Liver (tissue), 3 donors: ENCODE measurements at regions not wholly inside any gene's neighbourhood (a gene's known extent, or its start where the extent isn't known, plus 50 kb on each side); places are given as distances from the start of the nearest gene placed in this dataset.

Source experiments
- EGR1 ChIP-seq, 2 donors: IDR thresholded peaks; 2 replicates each; pipeline ENCODE4 v1.6.1; 2016 to 2018; ENCODE audit warnings: antibody characterized with exemption in 2 of 2, low read depth in 2 of 2
- FOXA1 ChIP-seq: IDR thresholded peaks from 2 replicates; pipeline ENCODE4 v1.6.1; 2016; ENCODE audit warnings: antibody characterized with exemption
- GABPA ChIP-seq, 2 donors: IDR thresholded peaks in 1 of 2; conservative IDR thresholded peaks in 1 of 2; 2 replicates each; pipeline ENCODE4 v1.6.1; 2016; ENCODE audit warnings: antibody characterized with exemption in 2 of 2, mild to moderate bottlenecking in 1 of 2, moderate library complexity in 1 of 2
- JUND ChIP-seq, 2 donors: IDR thresholded peaks; 2 replicates each; pipeline ENCODE4 v1.6.1; 2016; ENCODE audit warnings: antibody characterized with exemption in 2 of 2
- NR2F2 ChIP-seq: IDR thresholded peaks from 2 replicates; pipeline ENCODE4 v1.6.1; 2016; ENCODE audit warnings: antibody characterized with exemption
- RAD21 ChIP-seq, 2 donors: IDR thresholded peaks; 2 replicates each; pipeline ENCODE4 v1.6.1; 2016; ENCODE audit warnings: antibody characterized with exemption in 2 of 2, mild to moderate bottlenecking in 2 of 2
- RXRA ChIP-seq, 2 donors: IDR thresholded peaks; 2 replicates each; pipeline ENCODE4 v1.6.1; 2017 to 2018; ENCODE audit warnings: antibody characterized with exemption in 2 of 2, mild to moderate bottlenecking in 1 of 2
- TAF1 ChIP-seq: conservative IDR thresholded peaks from 2 replicates; pipeline ENCODE4 v1.6.1; 2016; ENCODE audit warnings: antibody characterized with exemption, mild to moderate bottlenecking
- YY1 ChIP-seq: IDR thresholded peaks from 2 replicates; pipeline ENCODE4 v1.6.1; 2016; ENCODE audit warnings: antibody characterized with exemption, mild to moderate bottlenecking
- TF ChIP-seq, protein P1 (sequence below): fragments of 150-350 bp; IDR thresholded peaks from 2 replicates; pipeline ENCODE4 v1.5.1; 2017; ENCODE audit warnings: improper control_type of control experiment, low read depth, low read length; ENCODE audit not compliant: missing input control
- TF ChIP-seq, protein P2 (sequence below): IDR thresholded peaks from 2 replicates; pipeline ENCODE4 v1.6.1; 2016; ENCODE audit warnings: antibody characterized with exemption
- TF ChIP-seq, protein P3 (sequence below): IDR thresholded peaks from 2 replicates; pipeline ENCODE4 v1.6.1; 2016; ENCODE audit warnings: antibody characterized with exemption, mild to moderate bottlenecking
- TF ChIP-seq, protein P4 (sequence below): IDR thresholded peaks from 2 replicates; pipeline ENCODE4 v1.6.1; 2016; ENCODE audit warnings: antibody characterized with exemption
- TF ChIP-seq, protein P5 (sequence below): IDR thresholded peaks from 2 replicates; pipeline ENCODE4 v1.6.1; 2016; ENCODE audit warnings: antibody characterized with exemption
- donor health status: healthy.
- donor health status: healthy.

DNA sequence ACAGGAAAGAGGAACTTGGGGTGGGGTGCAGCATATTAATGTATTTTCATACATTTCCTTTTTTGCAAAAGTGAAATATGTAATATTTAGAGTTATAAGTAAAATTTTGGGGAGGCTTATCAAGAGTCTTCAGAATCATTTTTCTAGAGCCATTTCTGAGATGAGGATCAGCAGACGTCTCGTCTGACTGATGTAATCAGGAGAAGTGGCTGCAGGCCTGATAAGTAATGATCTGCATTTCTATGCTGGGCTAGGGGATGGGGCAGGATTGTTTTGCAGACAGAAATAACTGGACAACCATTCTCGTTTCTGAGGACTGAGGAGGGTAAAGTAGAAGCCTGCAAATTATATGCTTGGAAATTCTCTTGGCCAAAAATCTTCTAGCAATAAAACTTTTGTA, 89.2 kb upstream of the ARGLU1 start:
- no peak for TF ChIP-seq TAF1
- TF ChIP-seq, protein P1, sequence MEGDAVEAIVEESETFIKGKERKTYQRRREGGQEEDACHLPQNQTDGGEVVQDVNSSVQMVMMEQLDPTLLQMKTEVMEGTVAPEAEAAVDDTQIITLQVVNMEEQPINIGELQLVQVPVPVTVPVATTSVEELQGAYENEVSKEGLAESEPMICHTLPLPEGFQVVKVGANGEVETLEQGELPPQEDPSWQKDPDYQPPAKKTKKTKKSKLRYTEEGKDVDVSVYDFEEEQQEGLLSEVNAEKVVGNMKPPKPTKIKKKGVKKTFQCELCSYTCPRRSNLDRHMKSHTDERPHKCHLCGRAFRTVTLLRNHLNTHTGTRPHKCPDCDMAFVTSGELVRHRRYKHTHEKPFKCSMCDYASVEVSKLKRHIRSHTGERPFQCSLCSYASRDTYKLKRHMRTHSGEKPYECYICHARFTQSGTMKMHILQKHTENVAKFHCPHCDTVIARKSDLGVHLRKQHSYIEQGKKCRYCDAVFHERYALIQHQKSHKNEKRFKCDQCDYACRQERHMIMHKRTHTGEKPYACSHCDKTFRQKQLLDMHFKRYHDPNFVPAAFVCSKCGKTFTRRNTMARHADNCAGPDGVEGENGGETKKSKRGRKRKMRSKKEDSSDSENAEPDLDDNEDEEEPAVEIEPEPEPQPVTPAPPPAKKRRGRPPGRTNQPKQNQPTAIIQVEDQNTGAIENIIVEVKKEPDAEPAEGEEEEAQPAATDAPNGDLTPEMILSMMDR = no peak
- TF ChIP-seq RAD21 (IDR thresholded peaks at IDR 0.05) = no peak
- TF ChIP-seq, protein P2, sequence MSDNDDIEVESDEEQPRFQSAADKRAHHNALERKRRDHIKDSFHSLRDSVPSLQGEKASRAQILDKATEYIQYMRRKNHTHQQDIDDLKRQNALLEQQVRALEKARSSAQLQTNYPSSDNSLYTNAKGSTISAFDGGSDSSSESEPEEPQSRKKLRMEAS = no peak
- no peak for TF ChIP-seq YY1
- no peak for TF ChIP-seq NR2F2
- no peak for TF ChIP-seq RXRA (IDR thresholded peaks at IDR 0.05)
- TF ChIP-seq GABPA (IDR thresholded peaks at IDR 0.05 in 1 of 2, conservative IDR thresholded peaks at IDR 0.05 in 1 of 2) = no peak
- no peak for TF ChIP-seq EGR1 (IDR thresholded peaks at IDR 0.05; ENCODE audit: low read depth in 2 of 2)
- TF ChIP-seq FOXA1 = no peak
- no peak for TF ChIP-seq JUND (IDR thresholded peaks at IDR 0.05)
- TF ChIP-seq, protein P3, sequence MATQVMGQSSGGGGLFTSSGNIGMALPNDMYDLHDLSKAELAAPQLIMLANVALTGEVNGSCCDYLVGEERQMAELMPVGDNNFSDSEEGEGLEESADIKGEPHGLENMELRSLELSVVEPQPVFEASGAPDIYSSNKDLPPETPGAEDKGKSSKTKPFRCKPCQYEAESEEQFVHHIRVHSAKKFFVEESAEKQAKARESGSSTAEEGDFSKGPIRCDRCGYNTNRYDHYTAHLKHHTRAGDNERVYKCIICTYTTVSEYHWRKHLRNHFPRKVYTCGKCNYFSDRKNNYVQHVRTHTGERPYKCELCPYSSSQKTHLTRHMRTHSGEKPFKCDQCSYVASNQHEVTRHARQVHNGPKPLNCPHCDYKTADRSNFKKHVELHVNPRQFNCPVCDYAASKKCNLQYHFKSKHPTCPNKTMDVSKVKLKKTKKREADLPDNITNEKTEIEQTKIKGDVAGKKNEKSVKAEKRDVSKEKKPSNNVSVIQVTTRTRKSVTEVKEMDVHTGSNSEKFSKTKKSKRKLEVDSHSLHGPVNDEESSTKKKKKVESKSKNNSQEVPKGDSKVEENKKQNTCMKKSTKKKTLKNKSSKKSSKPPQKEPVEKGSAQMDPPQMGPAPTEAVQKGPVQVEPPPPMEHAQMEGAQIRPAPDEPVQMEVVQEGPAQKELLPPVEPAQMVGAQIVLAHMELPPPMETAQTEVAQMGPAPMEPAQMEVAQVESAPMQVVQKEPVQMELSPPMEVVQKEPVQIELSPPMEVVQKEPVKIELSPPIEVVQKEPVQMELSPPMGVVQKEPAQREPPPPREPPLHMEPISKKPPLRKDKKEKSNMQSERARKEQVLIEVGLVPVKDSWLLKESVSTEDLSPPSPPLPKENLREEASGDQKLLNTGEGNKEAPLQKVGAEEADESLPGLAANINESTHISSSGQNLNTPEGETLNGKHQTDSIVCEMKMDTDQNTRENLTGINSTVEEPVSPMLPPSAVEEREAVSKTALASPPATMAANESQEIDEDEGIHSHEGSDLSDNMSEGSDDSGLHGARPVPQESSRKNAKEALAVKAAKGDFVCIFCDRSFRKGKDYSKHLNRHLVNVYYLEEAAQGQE = no peak
- TF ChIP-seq, protein P4, sequence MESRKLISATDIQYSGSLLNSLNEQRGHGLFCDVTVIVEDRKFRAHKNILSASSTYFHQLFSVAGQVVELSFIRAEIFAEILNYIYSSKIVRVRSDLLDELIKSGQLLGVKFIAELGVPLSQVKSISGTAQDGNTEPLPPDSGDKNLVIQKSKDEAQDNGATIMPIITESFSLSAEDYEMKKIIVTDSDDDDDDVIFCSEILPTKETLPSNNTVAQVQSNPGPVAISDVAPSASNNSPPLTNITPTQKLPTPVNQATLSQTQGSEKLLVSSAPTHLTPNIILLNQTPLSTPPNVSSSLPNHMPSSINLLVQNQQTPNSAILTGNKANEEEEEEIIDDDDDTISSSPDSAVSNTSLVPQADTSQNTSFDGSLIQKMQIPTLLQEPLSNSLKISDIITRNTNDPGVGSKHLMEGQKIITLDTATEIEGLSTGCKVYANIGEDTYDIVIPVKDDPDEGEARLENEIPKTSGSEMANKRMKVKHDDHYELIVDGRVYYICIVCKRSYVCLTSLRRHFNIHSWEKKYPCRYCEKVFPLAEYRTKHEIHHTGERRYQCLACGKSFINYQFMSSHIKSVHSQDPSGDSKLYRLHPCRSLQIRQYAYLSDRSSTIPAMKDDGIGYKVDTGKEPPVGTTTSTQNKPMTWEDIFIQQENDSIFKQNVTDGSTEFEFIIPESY = no peak
- TF ChIP-seq, protein P5, sequence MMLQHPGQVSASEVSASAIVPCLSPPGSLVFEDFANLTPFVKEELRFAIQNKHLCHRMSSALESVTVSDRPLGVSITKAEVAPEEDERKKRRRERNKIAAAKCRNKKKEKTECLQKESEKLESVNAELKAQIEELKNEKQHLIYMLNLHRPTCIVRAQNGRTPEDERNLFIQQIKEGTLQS = no peak
